ENCODE measurements at regions not wholly inside any gene's neighbourhood (a gene's known extent, or its start where the extent isn't known, plus 50 kb on each side); places are given as distances from the start of the nearest gene placed in this dataset.

DNA sequence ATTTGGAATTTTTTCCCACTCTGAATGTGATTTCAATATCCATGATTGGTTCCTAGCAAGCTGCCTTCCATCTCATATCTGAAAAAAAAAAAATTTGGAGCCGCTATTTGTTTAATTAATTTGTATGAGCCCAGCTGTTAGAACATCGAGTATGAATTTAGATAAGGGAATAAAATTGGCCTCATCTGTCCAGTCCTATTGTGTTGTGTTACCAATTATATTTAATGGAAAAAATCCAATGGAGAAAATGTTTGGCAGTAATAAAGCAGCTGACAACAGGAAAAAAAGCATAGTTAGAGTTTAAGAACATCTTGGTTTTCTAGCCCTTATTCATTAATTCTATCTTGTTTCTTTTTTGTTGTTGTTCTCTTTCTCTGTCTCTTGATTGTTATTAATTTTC lies 735.6 kb upstream of the RIOK2 start:
- no peaks in the 10 kb centered on the region for H3K4me1 ChIP-seq (ENCODE audit: insufficient read depth)
- no peaks in the 10 kb centered on the region for H3K9me2 ChIP-seq (replicated peaks; ENCODE audit: insufficient read depth)
- no peak overlapping the region for H3K4me2 ChIP-seq
- H3K36me3 ChIP-seq (replicated peaks; ENCODE audit: insufficient read depth, low read depth): no peaks in the 10 kb centered on the region
- H2AFZ ChIP-seq: no peak overlapping the region
- no peaks in the 10 kb centered on the region for H3K27me3 ChIP-seq
- TF ChIP-seq EZH2phosphoT487 (IDR thresholded peaks at IDR 0.05; ENCODE audit: low read depth, severe bottlenecking, unreplicated experiment) (no peak), EZH2 (IDR thresholded peaks at IDR 0.05; ENCODE audit: borderline replicate concordance) (no peak)
- TF ChIP-seq, protein P1, sequence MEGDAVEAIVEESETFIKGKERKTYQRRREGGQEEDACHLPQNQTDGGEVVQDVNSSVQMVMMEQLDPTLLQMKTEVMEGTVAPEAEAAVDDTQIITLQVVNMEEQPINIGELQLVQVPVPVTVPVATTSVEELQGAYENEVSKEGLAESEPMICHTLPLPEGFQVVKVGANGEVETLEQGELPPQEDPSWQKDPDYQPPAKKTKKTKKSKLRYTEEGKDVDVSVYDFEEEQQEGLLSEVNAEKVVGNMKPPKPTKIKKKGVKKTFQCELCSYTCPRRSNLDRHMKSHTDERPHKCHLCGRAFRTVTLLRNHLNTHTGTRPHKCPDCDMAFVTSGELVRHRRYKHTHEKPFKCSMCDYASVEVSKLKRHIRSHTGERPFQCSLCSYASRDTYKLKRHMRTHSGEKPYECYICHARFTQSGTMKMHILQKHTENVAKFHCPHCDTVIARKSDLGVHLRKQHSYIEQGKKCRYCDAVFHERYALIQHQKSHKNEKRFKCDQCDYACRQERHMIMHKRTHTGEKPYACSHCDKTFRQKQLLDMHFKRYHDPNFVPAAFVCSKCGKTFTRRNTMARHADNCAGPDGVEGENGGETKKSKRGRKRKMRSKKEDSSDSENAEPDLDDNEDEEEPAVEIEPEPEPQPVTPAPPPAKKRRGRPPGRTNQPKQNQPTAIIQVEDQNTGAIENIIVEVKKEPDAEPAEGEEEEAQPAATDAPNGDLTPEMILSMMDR (IDR thresholded peaks at IDR 0.05; ENCODE audit: poor library complexity): no peak
- H3K4me3 ChIP-seq: no peak overlapping the region
- no peak for DNase-seq (ENCODE audit: low spot score)
- no peaks in the 10 kb centered on the region for H3K79me2 ChIP-seq
- no peaks in the 10 kb centered on the region for H3K9me3 ChIP-seq (ENCODE audit: low read depth)
- no peaks in the 10 kb centered on the region for H4K20me1 ChIP-seq (ENCODE audit: insufficient read depth, poor library complexity, severe bottlenecking)
- no peak overlapping the region for H3K27ac ChIP-seq
- 91% methylated on average over 2 of the region's 2 CpGs for WGBS (ENCODE audit: low lambda C conversion rate, missing lambda C conversion rate)

DNA sequence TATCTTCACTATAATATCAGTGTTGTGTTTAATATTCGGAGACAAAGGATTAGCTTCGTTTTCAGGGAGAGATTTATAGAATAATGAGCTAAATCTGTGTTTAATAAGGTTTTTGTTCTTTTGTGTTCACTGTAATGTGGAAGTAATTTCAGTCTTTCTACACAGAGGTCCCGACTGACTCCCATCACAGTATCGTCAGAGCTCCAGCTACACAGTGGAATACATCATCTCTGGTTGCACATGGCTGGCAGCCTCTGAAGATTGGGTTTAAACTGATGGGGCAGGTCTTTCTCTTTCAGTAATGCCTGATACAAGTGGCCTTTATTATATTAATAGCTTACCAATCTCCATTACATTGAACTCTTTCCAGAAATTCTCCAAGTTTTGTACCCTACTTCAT lies 736.7 kb upstream of the RIOK2 start:
- Histone ChIP-seq H3K4me3 (no peak overlapping the region), H3K27me3 (no peaks in the 10 kb centered on the region), H3K79me2 (no peaks in the 10 kb centered on the region), H3K4me1 (ENCODE audit: insufficient read depth) (no peaks in the 10 kb centered on the region), H2AFZ (no peak overlapping the region), H3K27ac (no peak overlapping the region), H3K9me3 (ENCODE audit: low read depth) (no peaks in the 10 kb centered on the region), H3K4me2 (no peak overlapping the region), H3K36me3 (replicated peaks; ENCODE audit: insufficient read depth, low read depth) (no peaks in the 10 kb centered on the region), H3K9me2 (replicated peaks; ENCODE audit: insufficient read depth) (no peaks in the 10 kb centered on the region), H4K20me1 (ENCODE audit: insufficient read depth, poor library complexity, severe bottlenecking) (no peaks in the 10 kb centered on the region)
- 85% methylated on average over 4 of the region's 4 CpGs for WGBS (ENCODE audit: low lambda C conversion rate, missing lambda C conversion rate)
- no peak for DNase-seq (ENCODE audit: low spot score)
- TF ChIP-seq EZH2 (IDR thresholded peaks at IDR 0.05; ENCODE audit: borderline replicate concordance): no peak
- TF ChIP-seq, protein P1 (IDR thresholded peaks at IDR 0.05; ENCODE audit: poor library complexity): no peak

DNA sequence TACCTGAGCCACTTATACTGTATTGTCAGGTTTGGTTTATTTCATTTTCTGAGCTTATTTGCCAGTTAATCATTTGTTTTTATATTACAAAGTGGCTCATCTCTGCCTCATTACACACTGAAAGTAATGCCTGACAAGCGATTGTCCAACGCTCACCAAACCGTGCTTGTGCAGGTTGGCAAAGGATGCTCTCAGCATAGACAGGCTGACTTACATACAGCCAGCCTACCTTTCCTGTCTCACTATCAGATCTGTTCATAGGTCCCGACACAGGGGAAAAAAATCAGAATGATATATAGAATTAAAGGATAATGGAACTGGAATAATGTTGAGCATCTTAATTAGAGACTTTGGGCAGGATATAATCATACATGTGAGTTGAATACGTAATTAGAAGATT lies 739.7 kb upstream of the RIOK2 start:
- no peaks in the 10 kb centered on the region for H3K9me2 ChIP-seq (replicated peaks; ENCODE audit: insufficient read depth)
- no peak for TF ChIP-seq EZH2phosphoT487 (IDR thresholded peaks at IDR 0.05; ENCODE audit: low read depth, severe bottlenecking, unreplicated experiment)
- no peak for TF ChIP-seq EZH2 (IDR thresholded peaks at IDR 0.05; ENCODE audit: borderline replicate concordance)
- TF ChIP-seq, protein P1 (IDR thresholded peaks at IDR 0.05; ENCODE audit: poor library complexity): no peak
- 92% methylated on average over 5 of the region's 5 CpGs for WGBS (ENCODE audit: low lambda C conversion rate, missing lambda C conversion rate)

DNA sequence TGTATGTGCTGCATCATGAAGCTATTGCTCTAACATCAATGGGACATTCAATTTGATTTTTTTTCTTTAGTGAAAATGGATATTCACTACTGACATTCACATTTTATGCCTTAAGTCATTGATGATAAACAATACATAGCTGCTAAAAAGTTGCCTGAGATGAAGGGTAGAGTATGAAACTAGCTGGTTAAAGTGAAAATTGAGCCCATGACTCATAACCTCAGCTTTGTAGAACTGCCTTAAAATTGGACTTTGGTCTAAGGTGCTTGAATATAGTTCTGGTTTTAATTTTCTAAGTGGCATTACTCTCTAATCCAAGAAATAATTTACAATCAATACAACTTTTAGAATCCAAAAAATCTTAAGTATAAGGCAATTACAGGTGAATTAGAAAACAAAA lies 740.4 kb upstream of the RIOK2 start:
- Histone ChIP-seq H3K36me3 (replicated peaks; ENCODE audit: insufficient read depth, low read depth) (no peaks in the 10 kb centered on the region), H4K20me1 (ENCODE audit: insufficient read depth, poor library complexity, severe bottlenecking) (no peaks in the 10 kb centered on the region), H3K27me3 (no peaks in the 10 kb centered on the region), H3K79me2 (no peaks in the 10 kb centered on the region), H3K4me3 (no peak overlapping the region), H3K27ac (no peak overlapping the region), H3K9me2 (replicated peaks; ENCODE audit: insufficient read depth) (no peaks in the 10 kb centered on the region), H2AFZ (no peak overlapping the region), H3K4me2 (no peak overlapping the region), H3K4me1 (ENCODE audit: insufficient read depth) (no peaks in the 10 kb centered on the region), H3K9me3 (ENCODE audit: low read depth) (no peaks in the 10 kb centered on the region)
- TF ChIP-seq, protein P1 (IDR thresholded peaks at IDR 0.05; ENCODE audit: poor library complexity): no peak
- no peak for TF ChIP-seq EZH2 (IDR thresholded peaks at IDR 0.05; ENCODE audit: borderline replicate concordance)
- no peak for DNase-seq (ENCODE audit: low spot score)

More for the DNA sequence above, 739.7 kb upstream of the RIOK2 start:
- Histone ChIP-seq H3K4me3 (no peak overlapping the region), H3K36me3 (replicated peaks; ENCODE audit: insufficient read depth, low read depth) (no peaks in the 10 kb centered on the region), H3K4me2 (no peak overlapping the region), H3K79me2 (no peaks in the 10 kb centered on the region), H3K9me3 (ENCODE audit: low read depth) (no peaks in the 10 kb centered on the region), H3K27me3 (no peaks in the 10 kb centered on the region), H3K4me1 (ENCODE audit: insufficient read depth) (no peaks in the 10 kb centered on the region), H4K20me1 (ENCODE audit: insufficient read depth, poor library complexity, severe bottlenecking) (no peaks in the 10 kb centered on the region), H2AFZ (no peak overlapping the region), H3K27ac (no peak overlapping the region)
- no peak for DNase-seq (ENCODE audit: low spot score)
